Trophoblast cell (in vitro differentiated cells and primary cell): ENCODE measurements at regions not wholly inside any gene's neighbourhood (a gene's known extent, or its start where the extent isn't known, plus 50 kb on each side); places are given as distances from the start of the nearest gene placed in this dataset.

ENCODE experiments used
- DNase-seq, 2 donors: peaks; one replicate each; pipeline ENCODE4 v3.0.0-alpha.2; 2016
- H2AFZ ChIP-seq: 2 replicates; pipeline ENCODE4 v1.6.1; 2013; ENCODE audit warnings: low read length, moderate library complexity, mild to moderate bottlenecking; ENCODE audit not compliant: insufficient read depth, poor library complexity
- H2AK5ac ChIP-seq: 2 replicates; pipeline ENCODE4 v1.6.1; 2013; ENCODE audit warnings: mild to moderate bottlenecking, low read length
- H2BK120ac ChIP-seq: 2 replicates; pipeline ENCODE4 v1.6.1; 2013; ENCODE audit warnings: low read length, mild to moderate bottlenecking, moderate library complexity; ENCODE audit not compliant: insufficient read depth, poor library complexity
- H2BK12ac ChIP-seq: 2 replicates; pipeline ENCODE4 v1.6.1; 2013; ENCODE audit warnings: mild to moderate bottlenecking, low read length, moderate library complexity
- H2BK5ac ChIP-seq: 2 replicates; pipeline ENCODE4 v1.6.1; 2013; ENCODE audit warnings: low read length, low read depth, moderate library complexity, mild to moderate bottlenecking; ENCODE audit not compliant: poor library complexity
- H3K14ac ChIP-seq: 2 replicates; pipeline ENCODE4 v1.6.1; 2013; ENCODE audit warnings: mild to moderate bottlenecking, low read length
- H3K18ac ChIP-seq: 2 replicates; pipeline ENCODE4 v1.6.1; 2013; ENCODE audit warnings: mild to moderate bottlenecking, low read length
- H3K23ac ChIP-seq: 2 replicates; pipeline ENCODE4 v1.6.1; 2013; ENCODE audit warnings: low read length
- H3K27ac ChIP-seq: 2 replicates; pipeline ENCODE4 v1.5.1; 2013; ENCODE audit warnings: low read depth, mild to moderate bottlenecking, inconsistent platforms, low read length, moderate library complexity
- H3K27me3 ChIP-seq: 2 replicates; pipeline ENCODE4 v1.6.1; 2013; ENCODE audit warnings: inconsistent platforms, mild to moderate bottlenecking, low read length, moderate library complexity; ENCODE audit not compliant: insufficient read depth
- H3K36me3 ChIP-seq, 2 experiments: 1 replicate in 1 of 2; 2 replicates in 1 of 2; pipeline ENCODE4 v1.6.1; 2013; ENCODE audit warnings: low read length in 2 of 2, mild to moderate bottlenecking in 2 of 2, moderate library complexity in 1 of 2; ENCODE audit not compliant: insufficient read depth in 2 of 2, control insufficient read depth in 1 of 2
- H3K4ac ChIP-seq: 2 replicates; pipeline ENCODE4 v1.6.1; 2013; ENCODE audit warnings: low read depth, mild to moderate bottlenecking, low read length, moderate library complexity
- H3K4me1 ChIP-seq, 2 experiments: 1 replicate in 1 of 2; 2 replicates in 1 of 2; pipeline ENCODE4 v1.6.1; 2013; ENCODE audit warnings: low read length in 2 of 2, mild to moderate bottlenecking in 2 of 2, moderate library complexity in 1 of 2; ENCODE audit not compliant: insufficient read depth in 2 of 2, control insufficient read depth in 1 of 2
- H3K4me2 ChIP-seq: 2 replicates; pipeline ENCODE4 v1.6.1; 2013; ENCODE audit warnings: inconsistent platforms, mild to moderate bottlenecking, low read length, moderate library complexity
- H3K4me3 ChIP-seq: 2 replicates; pipeline ENCODE4 v1.5.1; 2013; ENCODE audit warnings: mild to moderate bottlenecking, low read depth, low read length, inconsistent platforms
- H3K79me1 ChIP-seq: one replicate; pipeline ENCODE4 v1.6.1; 2013; ENCODE audit warnings: low read length
- H3K79me2 ChIP-seq: 2 replicates; pipeline ENCODE4 v1.6.1; 2013; ENCODE audit warnings: low read length, mild to moderate bottlenecking; ENCODE audit not compliant: control insufficient read depth, insufficient read depth, poor library complexity
- H3K9ac ChIP-seq: 2 replicates; pipeline ENCODE4 v1.6.1; 2013; ENCODE audit warnings: mild to moderate bottlenecking, low read length
- H3K9me3 ChIP-seq: 2 replicates; pipeline ENCODE4 v1.6.1; 2013; ENCODE audit warnings: low read depth, mild to moderate bottlenecking, control low read depth, inconsistent platforms, low read length; ENCODE audit not compliant: insufficient read depth
- H4K12ac ChIP-seq: 2 replicates; pipeline ENCODE4 v1.6.1; 2013; ENCODE audit warnings: low read depth, mild to moderate bottlenecking, low read length, moderate library complexity
- H4K8ac ChIP-seq: 2 replicates; pipeline ENCODE4 v1.6.1; 2013; ENCODE audit warnings: low read depth, mild to moderate bottlenecking, low read length, moderate library complexity
- H4K91ac ChIP-seq: one replicate; pipeline ENCODE4 v1.6.1; 2013; ENCODE audit warnings: low read depth, mild to moderate bottlenecking, low read length, moderate library complexity
- WGBS: extraction: QIAGEN DNeasy Blood & Tissue Kit; methylation state at CpG from one replicate; pipeline ENCODE4 v1.1.7; 2013; ENCODE audit warnings: missing lambda C conversion rate; ENCODE audit not compliant: insufficient read length, insufficient coverage; ENCODE audit errors: extremely low coverage; 5-methylcytosine and 5-hydroxymethylcytosine counted together

DNA sequence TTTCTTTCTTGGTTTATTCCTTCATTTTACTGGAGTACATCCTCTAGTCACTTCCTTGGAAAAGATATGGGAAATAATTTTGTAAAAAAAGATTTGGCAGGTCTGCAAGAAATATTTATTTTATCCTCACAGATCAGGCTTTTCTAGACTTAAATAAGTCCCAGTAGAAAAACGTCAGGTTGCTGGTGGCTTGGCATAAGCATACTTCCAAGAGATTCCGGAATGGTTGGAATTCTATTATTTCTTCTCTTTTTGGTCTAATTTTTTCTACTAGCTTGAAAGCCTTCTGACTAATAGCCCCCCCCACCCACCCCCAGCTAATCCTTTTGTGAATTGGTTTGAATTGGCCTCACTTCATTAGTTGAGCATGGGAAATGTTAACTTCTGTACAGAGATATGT lies 147.6 kb downstream of the ZIC5 start:
- Histone ChIP-seq H3K36me3 (no peaks in the 10 kb centered on the region), H2BK12ac (no peak overlapping the region), H2AK5ac (no peak overlapping the region), H3K27ac (no peak overlapping the region), H4K8ac (no peak overlapping the region), H3K4me2 (no peak overlapping the region), H3K9ac (no peak overlapping the region), H3K4ac (no peak overlapping the region), H3K9me3 (no peaks in the 10 kb centered on the region), H3K79me2 (no peaks in the 10 kb centered on the region), H3K4me3 (no peak overlapping the region), H4K91ac (no peak overlapping the region), H3K27me3 (no peaks in the 10 kb centered on the region), H2BK120ac (no peak overlapping the region), H3K14ac (no peak overlapping the region), H3K18ac (no peak overlapping the region), H4K12ac (no peak overlapping the region), H3K4me1 (no peaks in the 10 kb centered on the region), H3K23ac (no peak overlapping the region), H2AFZ (no peak overlapping the region), H2BK5ac (no peak overlapping the region), H3K79me1 (no peaks in the 10 kb centered on the region)
- no peak for DNase-seq
- WGBS = no CpG with 5 or more reads among the region's 2 CpGs

DNA sequence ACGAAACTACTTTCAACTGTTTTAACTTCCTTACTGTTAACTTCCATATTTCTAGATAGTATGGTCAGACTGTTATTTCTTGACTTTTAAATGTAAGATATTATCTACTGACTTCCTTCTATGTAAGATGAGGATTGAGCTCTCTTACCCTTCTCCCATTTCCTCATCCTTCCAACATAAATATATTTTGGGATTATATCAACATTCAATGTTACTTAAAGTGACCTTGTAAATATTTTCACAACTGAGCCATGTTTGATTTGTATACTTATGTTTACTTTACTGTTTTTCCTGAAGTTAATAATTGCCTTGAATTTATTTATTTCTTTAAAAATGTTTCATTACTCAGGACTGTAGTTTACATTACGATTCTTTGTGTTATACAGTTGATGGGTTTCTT lies 148.7 kb downstream of the ZIC5 start:
- no peak overlapping the region for H4K12ac ChIP-seq
- no peak for DNase-seq
- H3K79me2 ChIP-seq = no peaks in the 10 kb centered on the region
- no peak overlapping the region for H3K27ac ChIP-seq
- H2AK5ac ChIP-seq = no peak overlapping the region
- H3K23ac ChIP-seq = no peak overlapping the region
- no peak overlapping the region for H2BK120ac ChIP-seq
- no peak overlapping the region for H3K18ac ChIP-seq
- H3K36me3 ChIP-seq = no peaks in the 10 kb centered on the region
- no peak overlapping the region for H3K14ac ChIP-seq
- no peak overlapping the region for H3K9ac ChIP-seq
- H3K4ac ChIP-seq = no peak overlapping the region
- H3K4me3 ChIP-seq = no peak overlapping the region
- no peak overlapping the region for H4K91ac ChIP-seq
- H2BK12ac ChIP-seq = no peak overlapping the region
- no peak overlapping the region for H3K4me2 ChIP-seq
- WGBS = no CpG with 5 or more reads among the region's 2 CpGs
- H3K27me3 ChIP-seq = no peaks in the 10 kb centered on the region
- no peak overlapping the region for H2BK5ac ChIP-seq
- no peaks in the 10 kb centered on the region for H3K79me1 ChIP-seq
- no peaks in the 10 kb centered on the region for H3K9me3 ChIP-seq
- no peak overlapping the region for H4K8ac ChIP-seq
- no peaks in the 10 kb centered on the region for H3K4me1 ChIP-seq
- no peak overlapping the region for H2AFZ ChIP-seq

DNA sequence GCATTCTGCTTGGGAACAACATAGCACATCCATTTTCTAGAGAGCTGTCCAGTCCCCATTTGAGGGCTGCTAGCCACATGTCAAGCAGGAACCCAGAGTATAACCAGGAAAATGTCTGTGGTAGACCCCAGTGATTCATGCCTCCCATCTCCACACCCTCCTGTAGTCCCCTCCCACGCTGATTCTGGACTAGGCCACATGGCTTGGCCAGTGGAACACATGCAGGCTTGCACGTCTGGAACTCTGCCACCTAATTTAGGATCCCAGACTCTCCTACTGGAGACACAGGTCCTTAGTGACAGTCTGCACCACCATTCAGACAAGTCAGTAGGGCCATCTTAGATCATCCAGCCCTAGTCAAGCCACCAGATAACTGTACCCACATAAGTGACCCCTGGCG lies 149.8 kb downstream of the ZIC5 start:
- H3K9me3 ChIP-seq = peaks cover under 1% of the 10 kb centered on the region
- no CpG with 5 or more reads among the region's 3 CpGs for WGBS
- no peaks in the 10 kb centered on the region for H3K79me1 ChIP-seq
- no peak overlapping the region for H3K27ac ChIP-seq
- no peak overlapping the region for H3K4me3 ChIP-seq
- H2BK5ac ChIP-seq = no peak overlapping the region
- no peaks in the 10 kb centered on the region for H3K36me3 ChIP-seq
- no peak overlapping the region for H2BK12ac ChIP-seq
- no peak overlapping the region for H4K91ac ChIP-seq
- no peak overlapping the region for H3K4me2 ChIP-seq
- H3K23ac ChIP-seq = no peak overlapping the region
- no peak overlapping the region for H3K9ac ChIP-seq
- no peak overlapping the region for H4K8ac ChIP-seq
- DNase-seq = no peak
- no peak overlapping the region for H2AK5ac ChIP-seq
- no peaks in the 10 kb centered on the region for H3K27me3 ChIP-seq
- no peak overlapping the region for H3K4ac ChIP-seq
- H2BK120ac ChIP-seq = no peak overlapping the region
- no peaks in the 10 kb centered on the region for H3K79me2 ChIP-seq
- no peaks in the 10 kb centered on the region for H3K4me1 ChIP-seq
- H3K18ac ChIP-seq = no peak overlapping the region
- H4K12ac ChIP-seq = no peak overlapping the region
- H2AFZ ChIP-seq = no peak overlapping the region
- H3K14ac ChIP-seq = no peak overlapping the region

DNA sequence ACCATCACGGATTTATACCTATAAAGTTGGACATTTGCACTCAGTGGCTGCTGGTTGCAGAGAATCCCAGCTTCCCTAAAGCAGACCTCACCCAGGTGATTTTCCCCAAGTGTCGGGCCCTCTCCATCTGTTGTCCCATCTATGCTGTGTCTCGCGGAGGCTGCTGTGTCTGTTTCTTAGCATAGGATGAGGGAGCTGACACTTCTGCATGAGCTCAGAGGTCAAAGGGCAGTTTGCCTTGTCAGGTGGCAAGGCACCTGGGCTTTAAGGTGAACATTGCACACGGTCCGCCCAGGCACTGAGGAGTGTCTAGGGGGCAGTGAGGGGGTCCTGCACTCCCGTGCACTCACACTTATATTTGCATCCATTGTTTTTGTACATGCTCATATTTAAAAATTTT lies 151.6 kb downstream of the ZIC5 start:
- Histone ChIP-seq H4K91ac (no peak overlapping the region), H3K4ac (no peak overlapping the region), H2BK5ac (no peak overlapping the region), H4K8ac (no peak overlapping the region), H3K18ac (no peak overlapping the region), H3K9ac (no peak overlapping the region), H3K79me2 (no peaks in the 10 kb centered on the region), H3K4me3 (no peak overlapping the region), H2BK12ac (no peak overlapping the region), H4K12ac (no peak overlapping the region), H3K14ac (no peak overlapping the region), H3K79me1 (no peaks in the 10 kb centered on the region), H3K4me2 (no peak overlapping the region), H3K36me3 (no peaks in the 10 kb centered on the region), H3K23ac (no peak overlapping the region), H3K27me3 (no peaks in the 10 kb centered on the region), H3K27ac (no peak overlapping the region), H2AFZ (no peak overlapping the region), H3K4me1 (no peaks in the 10 kb centered on the region), H2BK120ac (no peak overlapping the region), H2AK5ac (no peak overlapping the region), H3K9me3 (peaks cover 2% of the 10 kb centered on the region)
- no CpG with 5 or more reads among the region's 7 CpGs for WGBS
- DNase-seq = no peak
